RWPE2 (cell line): ENCODE measurements at regions not wholly inside any gene's neighbourhood (a gene's known extent, or its start where the extent isn't known, plus 50 kb on each side); places are given as distances from the start of the nearest gene placed in this dataset.

Experiments used
- ATAC-seq: fragments of 200-7000 bp; cut with Tn5 transposase; 3 replicates; pipeline ENCODE4 v1.9.1; 2021; ENCODE audit warnings: low read depth
- DNase-seq: peaks from one replicate; pipeline ENCODE4 v3.0.0-alpha.2; 2020; ENCODE audit warnings: low spot score
- H3K27ac ChIP-seq: fragments of 450-650 bp; 2 replicates; pipeline ENCODE4 v1.5.1; 2017; ENCODE audit warnings: mild to moderate bottlenecking; ENCODE audit not compliant: poor library complexity, severe bottlenecking
- H3K27me3 ChIP-seq: fragments of 250-450 bp; sonication (Bioruptor Pico); 2 replicates; pipeline ENCODE4 v1.5.1; 2021; ENCODE audit warnings: mild to moderate bottlenecking, moderate library complexity; ENCODE audit not compliant: insufficient read depth, poor library complexity, severe bottlenecking
- H3K36me3 ChIP-seq: fragments of 250-450 bp; sonication (Bioruptor Pico); 2 replicates; pipeline ENCODE4 v1.5.1; 2020; ENCODE audit warnings: low read depth, mild to moderate bottlenecking, moderate library complexity
- H3K4me1 ChIP-seq: fragments of 250-450 bp; sonication (Bioruptor Pico); 2 replicates; pipeline ENCODE4 v1.5.1; 2021; ENCODE audit warnings: mild to moderate bottlenecking, moderate library complexity; ENCODE audit not compliant: insufficient read depth, poor library complexity, severe bottlenecking
- H3K4me3 ChIP-seq: fragments of 250-450 bp; sonication (Bioruptor Pico); 2 replicates; pipeline ENCODE4 v1.5.1; 2021; ENCODE audit warnings: mild to moderate bottlenecking, moderate library complexity; ENCODE audit not compliant: severe bottlenecking
- H3K9me3 ChIP-seq: fragments of 250-450 bp; sonication (Bioruptor Pico); 2 replicates; pipeline ENCODE4 v1.5.1; 2021; ENCODE audit warnings: mild to moderate bottlenecking, moderate library complexity; ENCODE audit not compliant: severe bottlenecking
- CTCF ChIP-seq: fragments of 450-650 bp; IDR thresholded peaks from one replicate; pipeline ENCODE4 v1.5.1; 2017; ENCODE audit warnings: mild to moderate bottlenecking, moderate library complexity; ENCODE audit not compliant: poor library complexity, severe bottlenecking

GRCh38 chr15:48059791-48060190 is 61.0 kb upstream of the SLC24A5 start:
- no peak for TF ChIP-seq CTCF
- H3K9me3 ChIP-seq, result no peaks in the 10 kb centered on the region
- H3K27ac ChIP-seq, result no peak overlapping the region
- H3K4me1 ChIP-seq, result peaks cover 5% of the 10 kb centered on the region
- H3K4me3 ChIP-seq, result no peak overlapping the region
- ATAC-seq (no peak), DNase-seq (no peak)
- no peaks in the 10 kb centered on the region for H3K27me3 ChIP-seq
- H3K36me3 ChIP-seq, result no peaks in the 10 kb centered on the region

GRCh38 chr15:48060396-48060795 is 60.4 kb upstream of the SLC24A5 start:
- no peaks in the 10 kb centered on the region for H3K9me3 ChIP-seq
- H3K4me1 ChIP-seq, result peaks cover 5% of the 10 kb centered on the region
- H3K27ac ChIP-seq, result no peak overlapping the region
- H3K4me3 ChIP-seq, result no peak overlapping the region
- no peaks in the 10 kb centered on the region for H3K27me3 ChIP-seq
- DNase-seq (no peak), ATAC-seq (no peak)
- H3K36me3 ChIP-seq, result no peaks in the 10 kb centered on the region
- no peak for TF ChIP-seq CTCF

- no peak for DNase-seq
These were observed 59.2 kb upstream of the SLC24A5 start for GRCh38 chr15:48061605-48062004.

GRCh38 chr15:48062148-48062872 is 58.5 kb upstream of the SLC24A5 start:
- Histone ChIP-seq H3K4me3 (no peak overlapping the region), H3K4me1 (peaks cover 5% of the 10 kb centered on the region), H3K36me3 (no peaks in the 10 kb centered on the region), H3K9me3 (no peaks in the 10 kb centered on the region), H3K27ac (no peak overlapping the region), H3K27me3 (no peaks in the 10 kb centered on the region)
- no peak for DNase-seq
- peak; percentile 66 for ATAC-seq
- no peak for TF ChIP-seq CTCF

More at GRCh38 chr15:48061605-48062004, 59.2 kb upstream of the SLC24A5 start:
- Histone ChIP-seq H3K4me3 (no peak overlapping the region), H3K9me3 (no peaks in the 10 kb centered on the region), H3K36me3 (no peaks in the 10 kb centered on the region), H3K27me3 (no peaks in the 10 kb centered on the region), H3K4me1 (peaks cover 5% of the 10 kb centered on the region), H3K27ac (no peak overlapping the region)
- no peak for ATAC-seq
- no peak for TF ChIP-seq CTCF

GRCh38 chr15:48063411-48063985 is 57.3 kb upstream of the SLC24A5 start:
- no peaks in the 10 kb centered on the region for H3K9me3 ChIP-seq
- DNase-seq (no peak), ATAC-seq (no peak)
- H3K27ac ChIP-seq, result no peak overlapping the region
- no peaks in the 10 kb centered on the region for H3K27me3 ChIP-seq
- no peaks in the 10 kb centered on the region for H3K36me3 ChIP-seq
- H3K4me3 ChIP-seq, result no peak overlapping the region
- H3K4me1 ChIP-seq, result peaks cover 5% of the 10 kb centered on the region
- TF ChIP-seq CTCF, result no peak
